K562 (cell line): ENCODE measurements at regions not wholly inside any gene's neighbourhood (a gene's known extent, or its start where the extent isn't known, plus 50 kb on each side); places are given as distances from the start of the nearest gene placed in this dataset.

Experiments
- ATAC-seq: fragments of 200-7000 bp; cut with Tn5 transposase; 3 replicates; pipeline ENCODE4 v1.9.1; 2020; ENCODE audit warnings: moderate library complexity
- BruUV-seq: library from RNA; stranded (reverse); fragments of 400-500 nt; replicated peaks from 2 replicates; lab custom pipeline; 2021; lab: Mats Ljungman, UMichigan
- CTCF ChIA-PET: fragments of 300-600 bp; formaldehyde crosslinking; extraction: SDS; loops from one replicate; lab custom pipeline; 2021; ENCODE audit warnings: low intra/inter-chr PET ratio; lab: Yijun Ruan, JAX
- POLR2A ChIA-PET: fragments of 300-600, 350-650 bp; sonication (Branson Sonifier 250); formaldehyde crosslinking; extraction: SDS; loops from one replicate; lab custom pipeline; 2021; ENCODE audit warnings: antibody characterized with exemption, inconsistent platforms; lab: Yijun Ruan, JAX
- DNase-seq, 4 experiments: peaks; one replicate each; pipeline versions ENCODE4 v3.0.0 to v3.0.0-alpha.2; 2011 to 2018; ENCODE audit warnings: low spot score in 3 of 4, mixed read lengths in 3 of 4; ENCODE audit errors: extremely low read depth in 1 of 4
- FAIRE-seq: peaks from 2 replicates; lab custom pipeline; 2011; peaks lifted over from hg19 to GRCh38; lab: Jason Lieb, UNC
- H2AFZ ChIP-seq: 2 replicates; pipeline ENCODE4 v1.6.0; 2011; ENCODE audit warnings: low read depth, low read length, control low read depth, inconsistent platforms
- H3K27ac ChIP-seq: fragments of 200-600 bp; 3 replicates; pipeline ENCODE4 v1.8.0; 2011; ENCODE audit warnings: low read depth, mild to moderate bottlenecking, control low read depth, inconsistent platforms, low read length, moderate library complexity, mixed read lengths; ENCODE audit errors: extremely low read depth
- H3K27me3 ChIP-seq, 2 experiments: fragments of 300-600 bp in 1 of 2; 2 replicates in 1 of 2; 3 replicates in 1 of 2; pipeline versions ENCODE4 v1.6.0 to v1.8.0; 2011; ENCODE audit warnings: inconsistent platforms in 2 of 2, low read length in 2 of 2, mild to moderate bottlenecking in 1 of 2, mixed read lengths in 1 of 2, moderate library complexity in 1 of 2; ENCODE audit not compliant: control insufficient read depth in 2 of 2, insufficient read depth in 2 of 2
- H3K36me3 ChIP-seq: fragments of 300-600 bp; 3 replicates; pipeline ENCODE4 v1.8.0; 2011; ENCODE audit warnings: mild to moderate bottlenecking, low read length, inconsistent platforms; ENCODE audit not compliant: control insufficient read depth, insufficient read depth
- H3K4me1 ChIP-seq, 2 experiments: fragments of 200-600 bp in 1 of 2; replicated peaks in 1 of 2; 2 replicates in 1 of 2; 3 replicates in 1 of 2; pipeline versions ENCODE4 v1.5.1 to v1.8.0; 2011; ENCODE audit warnings: inconsistent platforms in 2 of 2, low read length in 2 of 2, mild to moderate bottlenecking in 1 of 2, mixed read lengths in 1 of 2, moderate library complexity in 1 of 2; ENCODE audit not compliant: control insufficient read depth in 2 of 2, insufficient read depth in 2 of 2
- H3K4me2 ChIP-seq: 2 replicates; pipeline ENCODE4 v1.6.1; 2011; ENCODE audit warnings: low read length, control low read depth, inconsistent platforms, mixed read lengths; ENCODE audit not compliant: insufficient read depth
- H3K4me3 ChIP-seq: fragments of 200-600 bp; sonication (generic), shearing (Covaris generic); 2 replicates; pipeline ENCODE4 v1.5.1; 2016; ENCODE audit warnings: control low read depth, inconsistent platforms
- H3K79me2 ChIP-seq: fragments of 200-600 bp; 3 replicates; pipeline ENCODE4 v1.8.0; 2011; ENCODE audit warnings: low read length, inconsistent platforms; ENCODE audit not compliant: control insufficient read depth, insufficient read depth
- H3K9ac ChIP-seq, 2 experiments: 2 replicates each; pipeline versions ENCODE4 v1.6.0 to v1.6.1; 2011; ENCODE audit warnings: low read depth in 2 of 2, low read length in 2 of 2, control low read depth in 1 of 2, inconsistent platforms in 1 of 2, mild to moderate bottlenecking in 1 of 2, mixed read lengths in 1 of 2; ENCODE audit not compliant: insufficient read depth in 1 of 2
- H3K9me1 ChIP-seq: one replicate; pipeline ENCODE4 v1.6.0; 2011; ENCODE audit warnings: inconsistent platforms, mild to moderate bottlenecking, low read length, moderate library complexity; ENCODE audit not compliant: control insufficient read depth, insufficient read depth
- H3K9me3 ChIP-seq: replicated peaks from 2 replicates; pipeline ENCODE4 v1.5.1; 2011; ENCODE audit warnings: low read depth, low read length, inconsistent platforms; ENCODE audit not compliant: control insufficient read depth, insufficient read depth
- H4K20me1 ChIP-seq: replicated peaks from 2 replicates; pipeline ENCODE4 v1.6.1; 2011; ENCODE audit warnings: low read length, inconsistent platforms, mixed read lengths; ENCODE audit not compliant: control insufficient read depth, insufficient read depth
- ARHGAP35 ChIP-seq: fragments of 450-650 bp; IDR thresholded peaks from 2 replicates; pipeline ENCODE4 v1.6.1; 2018; ENCODE audit not compliant: partially characterized antibody
- CAMTA2 ChIP-seq: fragments of 250-450 bp; sonication (Bioruptor Pico); conservative IDR thresholded peaks from 2 replicates; pipeline ENCODE4 v1.5.1; 2022
- CUX1 ChIP-seq: fragments of 200-800 bp; sonication (Bioruptor generic); IDR thresholded peaks from 2 replicates; pipeline ENCODE4 v1.6.1; 2016; ENCODE audit warnings: missing genetic modification characterization, missing compliant biosample characterization
- FOSL1 ChIP-seq: fragments of 200-800 bp; sonication (Bioruptor generic); conservative IDR thresholded peaks from 2 replicates; pipeline ENCODE4 v1.6.1; 2016; ENCODE audit warnings: missing genetic modification characterization, missing compliant biosample characterization
- HDAC8 ChIP-seq: fragments of 450-650 bp; IDR thresholded peaks from 2 replicates; pipeline ENCODE4 v1.6.1; 2016; ENCODE audit warnings: mild to moderate bottlenecking, missing genetic modification characterization, moderate library complexity, missing compliant biosample characterization
- KLF16 ChIP-seq: IDR thresholded peaks from 2 replicates; pipeline ENCODE4 v1.6.1; 2016; ENCODE audit warnings: antibody characterized with exemption
- NONO ChIP-seq, 2 experiments: fragments of 200-400 bp in 1 of 2; fragments of 450-650 bp in 1 of 2; formaldehyde crosslinking in 1 of 2; IDR thresholded peaks; 2 replicates each; pipeline ENCODE4 v1.6.1; 2017; ENCODE audit warnings: low read depth in 2 of 2, mild to moderate bottlenecking in 2 of 2, moderate library complexity in 2 of 2, low read length in 1 of 2
- PTRF ChIP-seq: fragments of 450-650 bp; IDR thresholded peaks from 2 replicates; pipeline ENCODE4 v1.6.1; 2016; ENCODE audit warnings: mild to moderate bottlenecking, missing genetic modification characterization, missing compliant biosample characterization
- TFE3 ChIP-seq: fragments of 450-650 bp; formaldehyde crosslinking; IDR thresholded peaks from 2 replicates; pipeline ENCODE4 v1.4.0; 2020; ENCODE audit warnings: mild to moderate bottlenecking, mixed read lengths
- ZNF133 ChIP-seq: fragments of 250-450 bp; sonication (Bioruptor Pico); IDR thresholded peaks from 2 replicates; pipeline ENCODE4 v1.4.0; 2020; ENCODE audit warnings: mild to moderate bottlenecking
- WGBS: fragments of 100-300 bp; shearing (Covaris generic); methylation state at CpG from one replicate; pipeline ENCODE4 v1.1.6; 2016; ENCODE audit warnings: low coverage, mixed read lengths; ENCODE audit not compliant: insufficient coverage; ENCODE audit errors: missing lambda C conversion rate; 5-methylcytosine and 5-hydroxymethylcytosine counted together
- in situ Hi-C: fragments of 300-500 bp; cut with MboI; formaldehyde crosslinking; loops from 4 replicates; pipeline ENCODE4 v1.15.0; 2018; ENCODE audit warnings: inconsistent platforms, mixed read lengths
- intact Hi-C: fragments of 100-400 bp; cut with micrococcal nuclease; formaldehyde crosslinking; loops from 2 replicates; pipeline ENCODE4 v1.14.2; 2022

GRCh38 chr2:16129716-16130540 is 189.6 kb downstream of the MYCN start:
- in situ Hi-C loops, result no loop called here

More at GRCh38 chr2:16129716-16130540, 189.6 kb downstream of the MYCN start:
- Histone ChIP-seq H3K9me3 (no peaks in the 10 kb centered on the region), H3K79me2 (no peaks in the 10 kb centered on the region), H3K4me1 (no peaks in the 10 kb centered on the region), H3K36me3 (no peaks in the 10 kb centered on the region), H3K27ac (no peak overlapping the region), H3K4me3 (no peak overlapping the region), H3K9ac (no peak overlapping the region), H3K4me2 (no peak overlapping the region), H3K27me3 (no peaks in the 10 kb centered on the region), H3K9me1 (no peaks in the 10 kb centered on the region), H4K20me1 (no peaks in the 10 kb centered on the region), H2AFZ (no peak overlapping the region)
- ATAC-seq, result no peak
- intact Hi-C loops, result no loop called here
- WGBS, result 1% methylated on average over 8 of the region's 8 CpGs
- no peak for TF ChIP-seq HDAC8 (tag)
- no peak for TF ChIP-seq ARHGAP35
- no peak for TF ChIP-seq NONO (IDR thresholded peaks at IDR 0.05; ENCODE audit: low read depth in 2 of 2, low read length in 1 of 2)
- TF ChIP-seq PTRF (tag), result no peak
- no peak for TF ChIP-seq CAMTA2
- TF ChIP-seq TFE3 (CRISPR knock-in tag), result no peak
- TF ChIP-seq FOSL1 (tag), result no peak
- TF ChIP-seq ZNF133 (CRISPR knock-in tag), result no peak
- TF ChIP-seq KLF16, result no peak
- no peak for TF ChIP-seq CUX1
- BruUV-seq, result no TSS peak
- DNase-seq, result no peak
- ChIA-PET CTCF (no interaction called here), POLR2A (no interaction called here)
- no peak for FAIRE-seq
